ENCODE measurements at regions not wholly inside any gene's neighbourhood (a gene's known extent, or its start where the extent isn't known, plus 50 kb on each side); places are given as distances from the start of the nearest gene placed in this dataset.

- DNase-seq (ENCODE audit: low read depth) = no peak
Measured at GRCh38 chr18:46385124-46385523, 271.9 kb downstream of the LOXHD1 start.

GRCh38 chr18:46386788-46387187 lies 270.2 kb downstream of the LOXHD1 start:
- no peak for DNase-seq (ENCODE audit: low read depth)

- no peak for DNase-seq (ENCODE audit: low read depth)
Measured at GRCh38 chr18:46387441-46388131, 269.4 kb downstream of the LOXHD1 start.

GRCh38 chr18:46388286-46388685 lies 268.7 kb downstream of the LOXHD1 start:
- DNase-seq (ENCODE audit: low read depth) = no peak

- DNase-seq (ENCODE audit: low read depth) = no peak
Measured at GRCh38 chr18:46392576-46392975, 264.4 kb downstream of the LOXHD1 start.

- no peak for DNase-seq (ENCODE audit: low read depth)
Measured at GRCh38 chr18:46393230-46393629, 263.8 kb downstream of the LOXHD1 start.

- DNase-seq (ENCODE audit: low read depth) = no peak
Measured at GRCh38 chr18:46393961-46394360, 263.1 kb downstream of the LOXHD1 start.

- no peak for DNase-seq (ENCODE audit: low read depth)
Measured at GRCh38 chr18:46395795-46396194, 261.2 kb downstream of the LOXHD1 start.

GRCh38 chr18:46397174-46397573 lies 259.8 kb downstream of the LOXHD1 start:
- no peak for DNase-seq (ENCODE audit: low read depth)

GRCh38 chr18:46398005-46398404 lies 259.0 kb downstream of the LOXHD1 start:
- no peak for DNase-seq (ENCODE audit: low read depth)

- DNase-seq (ENCODE audit: low read depth) = no peak
Measured at GRCh38 chr18:46398625-46399024, 258.4 kb downstream of the LOXHD1 start.

GRCh38 chr18:46399303-46399702 lies 257.7 kb downstream of the LOXHD1 start:
- no peak for DNase-seq (ENCODE audit: low read depth)

GRCh38 chr18:46400449-46400848 lies 256.6 kb downstream of the LOXHD1 start:
- DNase-seq (ENCODE audit: low read depth) = no peak

GRCh38 chr18:46401486-46402070 lies 255.4 kb downstream of the LOXHD1 start:
- DNase-seq (ENCODE audit: low read depth) = no peak

- no peak for DNase-seq (ENCODE audit: low read depth)
Measured at GRCh38 chr18:46402396-46402795, 254.6 kb downstream of the LOXHD1 start.

GRCh38 chr18:46402945-46403344 lies 254.1 kb downstream of the LOXHD1 start:
- no peak for DNase-seq (ENCODE audit: low read depth)

GRCh38 chr18:46405832-46406538 lies 251.0 kb downstream of the LOXHD1 start:
- DNase-seq (ENCODE audit: low read depth) = no peak

- DNase-seq (ENCODE audit: low read depth) = no peak
Measured at GRCh38 chr18:46406539-46406932, 250.5 kb downstream of the LOXHD1 start.

GRCh38 chr18:46407486-46408166 lies 249.4 kb downstream of the LOXHD1 start:
- DNase-seq (ENCODE audit: low read depth) = no peak

GRCh38 chr18:46408334-46408987 lies 248.6 kb downstream of the LOXHD1 start:
- no peak for DNase-seq (ENCODE audit: low read depth)

- no peak for DNase-seq (ENCODE audit: low read depth)
Measured at GRCh38 chr18:46411191-46411828, 245.7 kb downstream of the LOXHD1 start.
